ENCODE measurements at regions not wholly inside any gene's neighbourhood (a gene's known extent, or its start where the extent isn't known, plus 50 kb on each side); places are given as distances from the start of the nearest gene placed in this dataset.

GRCh38 chr9:95724253-95724991, 151.1 kb upstream of the ERCC6L2 start:
- H3K36me3 ChIP-seq (ENCODE audit: control insufficient read depth, insufficient read depth, low read length) = no peaks in the 10 kb centered on the region
- H3K4me1 ChIP-seq (ENCODE audit: control insufficient read depth, insufficient read depth, low read length) = no peaks in the 10 kb centered on the region
- H3K4me3 ChIP-seq (ENCODE audit: insufficient read depth, low read depth, low read length) = no peak overlapping the region
- H3K9me3 ChIP-seq (ENCODE audit: control insufficient read depth, low read length) = no peaks in the 10 kb centered on the region
- WGBS, 2 experiments = 95 to 96% methylated on average over 7 of the region's 7 CpGs
- H3K27me3 ChIP-seq (ENCODE audit: control insufficient read depth, insufficient read depth, low read length, poor library complexity, severe bottlenecking) = no peaks in the 10 kb centered on the region
- H3K27ac ChIP-seq (ENCODE audit: insufficient read depth, low read depth, low read length, poor library complexity, severe bottlenecking) = no peak overlapping the region

GRCh38 chr9:95722141-95722540, 153.3 kb upstream of the ERCC6L2 start:
- Histone ChIP-seq H3K9me3 (ENCODE audit: control insufficient read depth, low read length) (no peaks in the 10 kb centered on the region), H3K4me3 (ENCODE audit: insufficient read depth, low read depth, low read length) (no peak overlapping the region), H3K27ac (ENCODE audit: insufficient read depth, low read depth, low read length, poor library complexity, severe bottlenecking) (no peak overlapping the region), H3K36me3 (ENCODE audit: control insufficient read depth, insufficient read depth, low read length) (no peaks in the 10 kb centered on the region), H3K4me1 (ENCODE audit: control insufficient read depth, insufficient read depth, low read length) (no peaks in the 10 kb centered on the region), H3K27me3 (ENCODE audit: control insufficient read depth, insufficient read depth, low read length, poor library complexity, severe bottlenecking) (no peaks in the 10 kb centered on the region)
- whole genome bisulfite sequencing, 2 experiments = 92 to 94% methylated on average over 4 of the region's 4 CpGs

GRCh38 chr9:95721061-95721531, 154.4 kb upstream of the ERCC6L2 start:
- Histone ChIP-seq H3K4me1 (ENCODE audit: control insufficient read depth, insufficient read depth, low read length) (no peaks in the 10 kb centered on the region), H3K27me3 (ENCODE audit: control insufficient read depth, insufficient read depth, low read length, poor library complexity, severe bottlenecking) (no peaks in the 10 kb centered on the region), H3K27ac (ENCODE audit: insufficient read depth, low read depth, low read length, poor library complexity, severe bottlenecking) (no peak overlapping the region), H3K36me3 (ENCODE audit: control insufficient read depth, insufficient read depth, low read length) (no peaks in the 10 kb centered on the region), H3K4me3 (ENCODE audit: insufficient read depth, low read depth, low read length) (no peak overlapping the region), H3K9me3 (ENCODE audit: control insufficient read depth, low read length) (no peaks in the 10 kb centered on the region)
- 90 to 95% methylated on average over 3 to 4 of the region's 5 CpGs for WGBS, 2 experiments

- H3K27me3 ChIP-seq (ENCODE audit: control insufficient read depth, insufficient read depth, low read length, poor library complexity, severe bottlenecking) = no peaks in the 10 kb centered on the region
- WGBS, 2 experiments = 95% methylated on average over 6 of the region's 6 CpGs
- no peaks in the 10 kb centered on the region for H3K36me3 ChIP-seq (ENCODE audit: control insufficient read depth, insufficient read depth, low read length)
These were observed 155.0 kb upstream of the ERCC6L2 start for GRCh38 chr9:95720496-95720895.

GRCh38 chr9:95719354-95719753, 156.1 kb upstream of the ERCC6L2 start:
- Histone ChIP-seq H3K4me3 (ENCODE audit: insufficient read depth, low read depth, low read length) (no peak overlapping the region), H3K27ac (ENCODE audit: insufficient read depth, low read depth, low read length, poor library complexity, severe bottlenecking) (no peak overlapping the region), H3K4me1 (ENCODE audit: control insufficient read depth, insufficient read depth, low read length) (no peaks in the 10 kb centered on the region), H3K9me3 (ENCODE audit: control insufficient read depth, low read length) (no peaks in the 10 kb centered on the region), H3K27me3 (ENCODE audit: control insufficient read depth, insufficient read depth, low read length, poor library complexity, severe bottlenecking) (no peaks in the 10 kb centered on the region), H3K36me3 (ENCODE audit: control insufficient read depth, insufficient read depth, low read length) (no peaks in the 10 kb centered on the region)
- 92 to 96% methylated on average over 8 of the region's 8 CpGs for WGBS, 2 experiments

More at GRCh38 chr9:95720496-95720895, 155.0 kb upstream of the ERCC6L2 start:
- no peaks in the 10 kb centered on the region for H3K4me1 ChIP-seq (ENCODE audit: control insufficient read depth, insufficient read depth, low read length)
- H3K4me3 ChIP-seq (ENCODE audit: insufficient read depth, low read depth, low read length) = no peak overlapping the region
- no peaks in the 10 kb centered on the region for H3K9me3 ChIP-seq (ENCODE audit: control insufficient read depth, low read length)
- no peak overlapping the region for H3K27ac ChIP-seq (ENCODE audit: insufficient read depth, low read depth, low read length, poor library complexity, severe bottlenecking)

- H3K27me3 ChIP-seq (ENCODE audit: control insufficient read depth, insufficient read depth, low read length, poor library complexity, severe bottlenecking) = no peaks in the 10 kb centered on the region
- no peaks in the 10 kb centered on the region for H3K36me3 ChIP-seq (ENCODE audit: control insufficient read depth, insufficient read depth, low read length)
- no peak overlapping the region for H3K4me3 ChIP-seq (ENCODE audit: insufficient read depth, low read depth, low read length)
- H3K9me3 ChIP-seq (ENCODE audit: control insufficient read depth, low read length) = no peaks in the 10 kb centered on the region
- no peak overlapping the region for H3K27ac ChIP-seq (ENCODE audit: insufficient read depth, low read depth, low read length, poor library complexity, severe bottlenecking)
- H3K4me1 ChIP-seq (ENCODE audit: control insufficient read depth, insufficient read depth, low read length) = no peaks in the 10 kb centered on the region
These were observed 157.2 kb upstream of the ERCC6L2 start for GRCh38 chr9:95718263-95718662.

- Histone ChIP-seq H3K4me1 (ENCODE audit: control insufficient read depth, insufficient read depth, low read length) (no peaks in the 10 kb centered on the region), H3K9me3 (ENCODE audit: control insufficient read depth, low read length) (no peaks in the 10 kb centered on the region), H3K27ac (ENCODE audit: insufficient read depth, low read depth, low read length, poor library complexity, severe bottlenecking) (no peak overlapping the region), H3K36me3 (ENCODE audit: control insufficient read depth, insufficient read depth, low read length) (no peaks in the 10 kb centered on the region), H3K27me3 (ENCODE audit: control insufficient read depth, insufficient read depth, low read length, poor library complexity, severe bottlenecking) (no peaks in the 10 kb centered on the region), H3K4me3 (ENCODE audit: insufficient read depth, low read depth, low read length) (no peak overlapping the region)
- 91 to 94% methylated on average over 3 of the region's 3 CpGs for WGBS, 2 experiments
These were observed 159.5 kb upstream of the ERCC6L2 start for GRCh38 chr9:95715868-95716435.

GRCh38 chr9:95710446-95710845, 165.0 kb upstream of the ERCC6L2 start:
- WGBS, 2 experiments = 94 to 97% methylated on average over 8 of the region's 8 CpGs
- Histone ChIP-seq H3K27me3 (ENCODE audit: control insufficient read depth, insufficient read depth, low read length, poor library complexity, severe bottlenecking) (no peaks in the 10 kb centered on the region), H3K27ac (ENCODE audit: insufficient read depth, low read depth, low read length, poor library complexity, severe bottlenecking) (no peak overlapping the region), H3K36me3 (ENCODE audit: control insufficient read depth, insufficient read depth, low read length) (no peaks in the 10 kb centered on the region), H3K4me1 (ENCODE audit: control insufficient read depth, insufficient read depth, low read length) (no peaks in the 10 kb centered on the region), H3K4me3 (ENCODE audit: insufficient read depth, low read depth, low read length) (no peak overlapping the region), H3K9me3 (ENCODE audit: control insufficient read depth, low read length) (no peaks in the 10 kb centered on the region)

- Histone ChIP-seq H3K27me3 (ENCODE audit: control insufficient read depth, insufficient read depth, low read length, poor library complexity, severe bottlenecking) (no peaks in the 10 kb centered on the region), H3K36me3 (ENCODE audit: control insufficient read depth, insufficient read depth, low read length) (no peaks in the 10 kb centered on the region), H3K27ac (ENCODE audit: insufficient read depth, low read depth, low read length, poor library complexity, severe bottlenecking) (no peak overlapping the region), H3K4me1 (ENCODE audit: control insufficient read depth, insufficient read depth, low read length) (no peaks in the 10 kb centered on the region), H3K9me3 (ENCODE audit: control insufficient read depth, low read length) (no peaks in the 10 kb centered on the region), H3K4me3 (ENCODE audit: insufficient read depth, low read depth, low read length) (no peak overlapping the region)
- 67 to 91% methylated on average over 1 of the region's 1 CpG for WGBS, 2 experiments
These were observed 178.8 kb upstream of the ERCC6L2 start for GRCh38 chr9:95696701-95697100.

- H3K9me3 ChIP-seq (ENCODE audit: control insufficient read depth, low read length) = no peaks in the 10 kb centered on the region
- no peak overlapping the region for H3K27ac ChIP-seq (ENCODE audit: insufficient read depth, low read depth, low read length, poor library complexity, severe bottlenecking)
- H3K27me3 ChIP-seq (ENCODE audit: control insufficient read depth, insufficient read depth, low read length, poor library complexity, severe bottlenecking) = no peaks in the 10 kb centered on the region
- no peaks in the 10 kb centered on the region for H3K4me1 ChIP-seq (ENCODE audit: control insufficient read depth, insufficient read depth, low read length)
- H3K4me3 ChIP-seq (ENCODE audit: insufficient read depth, low read depth, low read length) = no peak overlapping the region
- no peaks in the 10 kb centered on the region for H3K36me3 ChIP-seq (ENCODE audit: control insufficient read depth, insufficient read depth, low read length)
- 94 to 96% methylated on average over 4 of the region's 4 CpGs for WGBS, 2 experiments
These were observed 174.7 kb upstream of the PTCH1 start for GRCh38 chr9:95691435-95691834.

Measured in ectodermal cell (in vitro differentiated cells).